HUES48 (cell line): ENCODE measurements at regions not wholly inside any gene's neighbourhood (a gene's known extent, or its start where the extent isn't known, plus 50 kb on each side); places are given as distances from the start of the nearest gene placed in this dataset.

Experiments used
- H3K27ac ChIP-seq: one replicate; pipeline ENCODE4 v1.7.0; 2013; ENCODE audit warnings: low read depth, low read length, inconsistent platforms
- H3K27me3 ChIP-seq: 2 replicates; pipeline ENCODE4 v1.6.1; 2013; ENCODE audit warnings: mild to moderate bottlenecking, low read length; ENCODE audit not compliant: control insufficient read depth, insufficient read depth
- H3K36me3 ChIP-seq: 2 replicates; pipeline ENCODE4 v1.6.1; 2013; ENCODE audit warnings: low read length; ENCODE audit not compliant: control insufficient read depth, insufficient read depth
- H3K4me1 ChIP-seq: 2 replicates; pipeline ENCODE4 v1.6.1; 2013; ENCODE audit warnings: mild to moderate bottlenecking, low read length; ENCODE audit not compliant: control insufficient read depth, insufficient read depth
- H3K4me3 ChIP-seq: 2 replicates; pipeline ENCODE4 v1.5.1; 2013; ENCODE audit warnings: mild to moderate bottlenecking, low read depth, low read length
- H3K9ac ChIP-seq: 2 replicates; pipeline ENCODE4 v1.6.1; 2013; ENCODE audit warnings: mild to moderate bottlenecking, low read depth, low read length, moderate library complexity
- H3K9me3 ChIP-seq: 2 replicates; pipeline ENCODE4 v1.6.1; 2013; ENCODE audit warnings: low read length; ENCODE audit not compliant: control insufficient read depth, insufficient read depth

- no peaks in the 10 kb centered on the region for H3K4me1 ChIP-seq
- H3K27me3 ChIP-seq, result no peaks in the 10 kb centered on the region
- no peak overlapping the region for H3K9ac ChIP-seq
- H3K9me3 ChIP-seq, result no peaks in the 10 kb centered on the region
- no peaks in the 10 kb centered on the region for H3K36me3 ChIP-seq
- no peak overlapping the region for H3K27ac ChIP-seq
- no peak overlapping the region for H3K4me3 ChIP-seq
Measured at GRCh38 chr9:1713841-1714240, 301.3 kb upstream of the SMARCA2 start.

GRCh38 chr9:1717882-1718281 lies 297.3 kb upstream of the SMARCA2 start:
- H3K36me3 ChIP-seq, result no peaks in the 10 kb centered on the region
- no peaks in the 10 kb centered on the region for H3K4me1 ChIP-seq
- H3K27ac ChIP-seq, result no peak overlapping the region
- H3K4me3 ChIP-seq, result no peak overlapping the region
- H3K9ac ChIP-seq, result no peak overlapping the region
- no peaks in the 10 kb centered on the region for H3K9me3 ChIP-seq
- no peaks in the 10 kb centered on the region for H3K27me3 ChIP-seq

- Histone ChIP-seq H3K27ac (no peak overlapping the region), H3K4me1 (no peaks in the 10 kb centered on the region), H3K9ac (no peak overlapping the region), H3K36me3 (no peaks in the 10 kb centered on the region), H3K4me3 (no peak overlapping the region), H3K27me3 (no peaks in the 10 kb centered on the region), H3K9me3 (no peaks in the 10 kb centered on the region)
Measured at GRCh38 chr9:1718836-1719235, 296.3 kb upstream of the SMARCA2 start.

- H3K9ac ChIP-seq, result no peak overlapping the region
- no peaks in the 10 kb centered on the region for H3K9me3 ChIP-seq
- H3K36me3 ChIP-seq, result no peaks in the 10 kb centered on the region
- no peak overlapping the region for H3K27ac ChIP-seq
- no peaks in the 10 kb centered on the region for H3K4me1 ChIP-seq
- H3K27me3 ChIP-seq, result no peaks in the 10 kb centered on the region
- H3K4me3 ChIP-seq, result no peak overlapping the region
Measured at GRCh38 chr9:1721196-1721595, 294.0 kb upstream of the SMARCA2 start.

- no peaks in the 10 kb centered on the region for H3K27me3 ChIP-seq
- no peak overlapping the region for H3K4me3 ChIP-seq
- H3K9ac ChIP-seq, result no peak overlapping the region
- H3K27ac ChIP-seq, result no peak overlapping the region
- peaks cover 5% of the 10 kb centered on the region; the same call in 1 of the 2 replicates for H3K4me1 ChIP-seq
- no peaks in the 10 kb centered on the region for H3K9me3 ChIP-seq
- no peaks in the 10 kb centered on the region for H3K36me3 ChIP-seq
Measured at GRCh38 chr9:1722404-1722803, 292.7 kb upstream of the SMARCA2 start.

- Histone ChIP-seq H3K9ac (no peak overlapping the region), H3K4me1 (peaks cover 5% of the 10 kb centered on the region; the same call in 1 of the 2 replicates), H3K36me3 (no peaks in the 10 kb centered on the region), H3K27ac (no peak overlapping the region), H3K9me3 (no peaks in the 10 kb centered on the region), H3K27me3 (no peaks in the 10 kb centered on the region), H3K4me3 (no peak overlapping the region)
Measured at GRCh38 chr9:1723522-1724015, 291.6 kb upstream of the SMARCA2 start.

- Histone ChIP-seq H3K4me1 (peaks cover 5% of the 10 kb centered on the region; the same call in 1 of the 2 replicates), H3K9ac (no peak overlapping the region), H3K9me3 (no peaks in the 10 kb centered on the region), H3K4me3 (no peak overlapping the region), H3K36me3 (no peaks in the 10 kb centered on the region), H3K27me3 (no peaks in the 10 kb centered on the region), H3K27ac (no peak overlapping the region)
Measured at GRCh38 chr9:1726993-1727759, 288.0 kb upstream of the SMARCA2 start.

GRCh38 chr9:1729631-1730030 lies 285.5 kb upstream of the SMARCA2 start:
- Histone ChIP-seq H3K36me3 (no peaks in the 10 kb centered on the region), H3K4me3 (no peak overlapping the region), H3K27ac (no peak overlapping the region), H3K27me3 (no peaks in the 10 kb centered on the region), H3K9me3 (no peaks in the 10 kb centered on the region), H3K9ac (no peak overlapping the region), H3K4me1 (peaks cover 5% of the 10 kb centered on the region; the same call in 1 of the 2 replicates)

- no peak overlapping the region for H3K9ac ChIP-seq
- H3K36me3 ChIP-seq, result no peaks in the 10 kb centered on the region
- H3K27me3 ChIP-seq, result peaks cover 18% of the 10 kb centered on the region
- no peaks in the 10 kb centered on the region for H3K9me3 ChIP-seq
- H3K4me3 ChIP-seq, result no peak overlapping the region
- no peak overlapping the region for H3K27ac ChIP-seq
- H3K4me1 ChIP-seq, result no peaks in the 10 kb centered on the region
Measured at GRCh38 chr9:1732670-1733069, 282.5 kb upstream of the SMARCA2 start.

- no peak overlapping the region for H3K4me3 ChIP-seq
- H3K4me1 ChIP-seq, result no peaks in the 10 kb centered on the region
- H3K9ac ChIP-seq, result no peak overlapping the region
- H3K27me3 ChIP-seq, result peaks cover 33% of the 10 kb centered on the region
- H3K36me3 ChIP-seq, result no peaks in the 10 kb centered on the region
- H3K27ac ChIP-seq, result no peak overlapping the region
- no peaks in the 10 kb centered on the region for H3K9me3 ChIP-seq
Measured at GRCh38 chr9:1738511-1739100, 276.5 kb upstream of the SMARCA2 start.
